ENCODE measurements at regions not wholly inside any gene's neighbourhood (a gene's known extent, or its start where the extent isn't known, plus 50 kb on each side); places are given as distances from the start of the nearest gene placed in this dataset.

- DNase-seq (ENCODE audit: low read depth in 3 of 3, low spot score in 1 of 3), result no peak
Observed at GRCh38 chr13:50306156-50306555, 290.9 kb downstream of the KCNRG start.

DNA sequence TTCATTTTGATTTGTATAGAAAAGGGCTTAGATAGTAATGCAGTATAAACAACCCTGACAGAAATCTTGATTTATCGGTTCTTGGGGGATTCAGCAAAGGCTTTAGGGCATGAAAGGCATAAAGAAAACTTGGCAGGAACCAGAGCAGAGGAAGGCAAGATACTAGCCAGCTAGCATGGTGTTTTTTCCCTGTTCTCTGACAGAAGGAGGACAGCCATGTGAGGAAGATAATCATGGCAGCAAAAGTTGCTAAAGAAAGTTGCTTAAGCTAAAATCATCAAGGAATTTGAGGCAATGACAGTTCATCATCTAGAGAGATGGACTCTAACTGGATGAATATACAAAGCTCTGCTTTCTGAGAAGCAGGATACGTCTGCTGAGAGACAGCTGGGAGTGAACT is 294.1 kb downstream of the KCNRG start:
- DNase-seq (ENCODE audit: low read depth in 3 of 3, low spot score in 1 of 3), result no peak

GRCh38 chr13:50309882-50310594 is 294.8 kb downstream of the KCNRG start:
- no peak for DNase-seq (ENCODE audit: low read depth in 3 of 3, low spot score in 1 of 3)

DNA sequence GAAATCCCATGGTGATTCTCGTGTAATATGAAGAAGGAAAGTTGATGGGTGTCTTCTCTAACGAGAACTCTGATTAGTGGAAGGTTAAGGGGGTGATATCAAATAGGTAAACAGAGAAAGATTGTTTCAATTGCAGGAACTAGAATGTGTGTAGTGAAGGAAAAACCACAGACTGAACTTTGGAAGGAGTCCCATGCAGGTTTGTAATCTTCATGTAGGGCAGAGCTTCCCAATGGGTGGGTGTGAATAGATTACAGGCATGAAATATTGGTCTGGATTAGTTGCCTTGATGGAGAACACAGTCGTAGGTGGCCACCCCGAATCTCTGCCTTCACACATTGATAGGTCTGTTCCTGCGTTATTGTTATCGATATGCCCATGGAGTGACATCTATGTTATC is 295.5 kb downstream of the KCNRG start:
- no peak for DNase-seq (ENCODE audit: low read depth in 3 of 3, low spot score in 1 of 3)

DNA sequence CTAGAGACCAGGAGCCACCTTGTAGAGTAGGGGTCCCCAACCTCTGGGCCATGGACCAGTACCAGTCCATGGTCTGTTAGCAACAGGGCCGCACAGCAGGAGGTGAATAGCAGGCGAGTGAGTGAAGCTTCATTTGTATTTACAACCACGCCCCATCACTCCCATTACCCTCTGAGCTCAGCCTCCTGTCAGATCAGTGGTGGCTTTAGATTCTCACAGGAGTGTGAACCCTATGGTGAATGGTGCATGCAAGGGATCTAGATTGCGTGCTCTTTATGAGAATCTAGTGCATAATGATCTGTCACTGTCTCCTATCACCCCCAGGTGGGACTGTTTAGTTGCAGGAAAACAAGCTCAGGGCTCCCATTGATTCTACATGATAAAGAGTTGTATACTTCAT is 303.6 kb downstream of the KCNRG start:
- DNase-seq (ENCODE audit: low read depth in 3 of 3, low spot score in 1 of 3), result no peak

GRCh38 chr13:50319635-50320255 is 304.5 kb downstream of the KCNRG start:
- DNase-seq (ENCODE audit: low read depth in 3 of 3, low spot score in 1 of 3), result no peak

- no peak for DNase-seq (ENCODE audit: low read depth in 3 of 3, low spot score in 1 of 3)
Observed at GRCh38 chr13:50320271-50320862, 305.1 kb downstream of the KCNRG start.

DNA sequence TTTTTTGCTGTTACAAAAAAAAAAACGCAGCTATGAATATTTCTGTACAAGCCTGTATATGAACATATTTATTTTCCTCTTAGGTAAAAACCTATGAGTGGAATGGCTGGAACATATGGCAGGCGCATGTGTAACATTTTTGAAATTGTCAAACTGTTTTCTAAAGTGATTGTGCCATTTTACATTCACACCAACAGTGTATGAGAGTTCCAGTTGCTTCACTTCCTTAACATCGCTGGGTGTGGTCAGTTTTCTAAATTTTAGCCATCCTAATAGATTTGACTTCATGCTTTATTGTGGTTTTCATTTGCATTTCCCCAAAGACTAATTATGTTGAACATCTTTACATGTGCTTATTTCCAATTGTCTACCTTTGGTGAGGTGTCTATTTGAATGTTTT is 306.8 kb downstream of the KCNRG start:
- DNase-seq (ENCODE audit: low read depth in 3 of 3, low spot score in 1 of 3), result no peak

- no peak for DNase-seq (ENCODE audit: low read depth in 3 of 3, low spot score in 1 of 3)
Observed at GRCh38 chr13:50323440-50324065, 308.3 kb downstream of the KCNRG start.

DNA sequence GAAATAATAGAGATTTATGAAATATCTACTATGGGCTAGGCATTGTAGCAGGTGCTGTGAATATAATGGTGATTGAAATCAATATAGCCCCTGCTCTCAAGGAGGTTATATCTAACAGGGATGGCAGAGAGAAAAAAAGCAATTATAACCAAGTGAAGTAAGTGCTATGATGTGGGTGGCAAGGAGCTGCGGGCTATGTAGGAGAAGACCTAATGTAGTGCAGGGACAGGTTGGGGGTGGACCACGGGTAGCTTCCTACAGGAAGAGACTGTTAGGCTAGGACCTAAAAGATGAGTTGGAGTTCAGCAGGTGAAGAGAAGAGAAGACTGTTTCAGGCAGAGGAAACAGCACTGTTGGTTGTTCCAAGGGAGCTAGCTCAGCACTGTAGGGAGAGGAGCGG is 311.0 kb downstream of the KCNRG start:
- no peak for DNase-seq (ENCODE audit: low read depth in 3 of 3, low spot score in 1 of 3)

- DNase-seq (ENCODE audit: low read depth in 3 of 3, low spot score in 1 of 3), result no peak
Observed at GRCh38 chr13:50326811-50327210, 311.6 kb downstream of the KCNRG start.

DNA sequence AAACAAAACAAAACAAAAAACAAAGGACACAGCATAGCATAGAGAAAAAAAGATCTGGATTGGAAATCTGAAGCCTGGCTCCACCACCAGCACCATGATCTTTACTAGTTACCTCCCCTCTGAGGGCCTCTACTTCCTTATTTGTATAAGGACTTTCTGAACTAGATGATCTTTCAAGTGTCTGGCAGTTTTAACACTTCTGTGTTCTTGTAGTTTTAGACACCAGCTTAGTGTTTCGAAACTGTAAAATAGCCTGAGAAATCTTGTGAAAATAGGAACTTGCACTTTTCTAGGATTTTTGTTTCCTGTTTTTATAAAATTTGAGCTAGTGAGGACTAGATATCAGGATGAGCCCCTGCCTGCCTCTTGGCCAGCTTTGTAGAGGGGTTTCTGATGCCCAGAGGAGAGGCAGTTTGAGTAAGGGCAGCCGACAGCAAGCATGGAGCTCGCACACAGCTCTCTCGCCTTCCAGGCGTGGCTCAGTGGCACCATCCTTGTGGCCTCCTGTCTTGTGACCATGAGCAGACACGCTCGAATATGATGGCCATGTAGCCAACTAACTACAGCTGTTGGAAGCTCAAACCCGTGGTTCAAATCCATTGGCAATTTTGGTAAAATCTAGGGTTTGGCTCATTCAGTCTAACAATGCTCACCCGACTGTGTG is 319.0 kb downstream of the KCNRG start:
- no peak for DNase-seq (ENCODE audit: low read depth in 3 of 3, low spot score in 1 of 3)

DNA sequence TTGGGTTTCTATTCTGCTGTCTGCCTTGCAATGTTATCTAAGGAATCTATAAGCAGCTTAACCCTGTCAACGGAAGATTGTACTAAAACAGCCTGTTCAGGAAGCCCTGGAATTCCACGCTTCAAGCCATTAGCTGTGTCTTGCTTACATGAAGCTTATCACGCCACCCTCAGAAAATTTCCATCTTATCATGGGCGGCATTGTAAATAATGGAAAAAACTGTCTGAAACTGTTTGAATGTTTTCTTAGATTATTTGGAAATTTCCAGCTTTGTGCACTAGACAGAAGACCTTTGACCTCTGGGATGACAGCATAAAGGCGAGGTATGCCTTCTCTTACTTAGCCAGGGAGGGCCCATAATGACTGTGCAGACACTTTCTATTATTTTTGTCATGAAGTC is 319.7 kb downstream of the KCNRG start:
- no peak for DNase-seq (ENCODE audit: low read depth in 3 of 3, low spot score in 1 of 3)

- DNase-seq (ENCODE audit: low read depth in 3 of 3, low spot score in 1 of 3), result no peak
Observed at GRCh38 chr13:50339271-50339670, 324.0 kb downstream of the KCNRG start.

- no peak for DNase-seq (ENCODE audit: low read depth in 3 of 3, low spot score in 1 of 3)
Observed at GRCh38 chr13:50340146-50340545, 324.9 kb downstream of the KCNRG start.

DNA sequence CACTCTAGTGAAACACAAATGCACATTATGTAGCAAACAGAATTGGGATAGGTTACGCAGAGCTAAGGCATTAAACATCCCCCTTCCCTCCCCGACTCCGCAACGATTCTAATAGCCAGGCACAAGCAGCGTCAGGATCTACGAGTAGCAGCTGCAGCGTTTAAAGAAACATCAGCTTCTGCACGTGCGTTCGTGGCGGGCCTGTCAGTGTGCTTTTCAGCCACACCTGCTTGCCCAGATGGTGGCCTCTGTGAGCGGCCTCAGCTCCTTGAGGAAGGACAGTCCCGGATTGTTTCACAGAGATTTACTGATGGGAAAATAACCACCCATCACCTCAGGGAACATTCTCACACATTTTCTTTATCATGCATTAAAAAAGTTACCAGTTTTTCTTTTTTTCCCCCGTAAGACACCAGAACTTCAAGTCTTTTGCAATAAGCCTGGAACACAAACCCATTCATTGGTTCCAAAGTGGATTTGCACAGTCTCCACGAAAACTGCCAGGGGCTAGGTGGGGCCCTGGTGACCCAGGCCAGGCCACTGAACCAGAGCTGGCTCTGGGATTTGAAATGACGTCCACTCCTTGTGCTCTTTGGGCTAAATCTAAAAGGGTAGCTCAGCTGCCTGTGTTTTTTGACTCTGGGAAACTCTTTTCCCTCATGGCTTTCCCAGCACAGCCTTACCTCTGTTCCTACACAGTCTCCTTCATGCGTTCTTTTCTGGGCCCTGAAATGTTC is 325.5 kb downstream of the KCNRG start:
- no peak for DNase-seq (ENCODE audit: low read depth in 3 of 3, low spot score in 1 of 3)

DNA sequence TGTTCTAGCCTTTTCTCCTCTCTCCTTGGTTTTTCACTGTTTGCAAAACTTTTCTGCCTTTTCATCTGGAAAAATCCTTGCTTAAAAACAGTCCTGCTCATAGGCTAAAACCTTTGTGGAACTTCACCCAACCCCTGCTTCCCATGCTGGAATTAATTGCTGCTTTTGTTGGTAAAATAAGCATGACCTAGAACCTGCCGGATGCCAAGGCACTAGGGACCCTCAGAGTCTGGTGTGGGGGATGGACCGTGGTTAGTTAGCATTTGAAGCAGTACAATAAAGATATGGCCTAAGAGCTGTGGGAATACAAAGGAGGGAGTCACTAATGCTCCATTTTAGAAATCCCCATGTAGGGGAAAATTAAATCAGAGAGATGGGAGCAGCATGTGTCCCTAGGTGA is 326.3 kb downstream of the KCNRG start:
- no peak for DNase-seq (ENCODE audit: low read depth in 3 of 3, low spot score in 1 of 3)

GRCh38 chr13:50344717-50345116 is 329.5 kb downstream of the KCNRG start:
- no peak for DNase-seq (ENCODE audit: low read depth in 3 of 3, low spot score in 1 of 3)

DNA sequence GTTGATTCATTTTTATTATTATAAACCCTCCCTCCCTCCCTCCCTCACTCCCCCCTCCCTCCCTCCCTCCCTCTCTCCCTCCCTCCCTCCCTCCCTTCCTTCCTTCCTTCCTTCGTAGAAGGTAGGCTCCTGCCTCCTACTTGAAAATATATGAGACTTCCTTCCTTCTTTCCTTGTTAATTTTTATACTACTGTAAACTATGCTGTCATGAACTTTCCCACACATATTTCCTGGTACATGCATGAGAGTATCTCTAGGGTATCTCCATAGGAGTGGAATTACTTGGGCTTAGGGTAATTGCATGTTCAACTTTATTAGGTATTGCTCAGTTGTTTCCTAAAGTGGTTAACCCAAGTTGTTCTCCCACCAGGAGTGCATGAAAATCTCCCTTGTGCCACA is 330.6 kb downstream of the KCNRG start:
- no peak for DNase-seq (ENCODE audit: low read depth in 3 of 3, low spot score in 1 of 3)

DNA sequence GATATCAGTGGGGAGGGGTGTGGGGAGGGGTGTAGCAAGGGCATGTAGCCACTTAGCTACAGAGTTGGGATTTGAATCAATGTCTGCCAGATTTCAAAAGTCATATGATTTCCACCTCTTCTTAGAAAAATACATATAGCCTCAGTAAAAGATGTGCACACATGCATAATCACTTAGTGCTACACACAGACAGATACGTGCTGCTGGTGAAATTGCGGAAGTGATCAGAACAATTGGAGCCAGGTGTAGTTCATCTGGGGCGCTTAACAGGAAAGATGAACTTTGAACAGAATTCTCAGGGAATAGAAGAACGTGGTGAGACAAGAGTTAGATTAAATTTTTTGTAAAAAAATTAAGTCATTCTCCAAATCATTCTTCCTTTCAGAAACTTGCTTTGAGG is 333.1 kb downstream of the KCNRG start:
- no peak for DNase-seq (ENCODE audit: low read depth in 3 of 3, low spot score in 1 of 3)

All from stimulated activated CD4-positive, alpha-beta T cell treated with anti-CD3 and anti-CD28 coated beads, TNF-alpha, amount 100 ng/mL, for 1 hour (primary cell).